ENCODE measurements at regions not wholly inside any gene's neighbourhood (a gene's known extent, or its start where the extent isn't known, plus 50 kb on each side); places are given as distances from the start of the nearest gene placed in this dataset.

DNA sequence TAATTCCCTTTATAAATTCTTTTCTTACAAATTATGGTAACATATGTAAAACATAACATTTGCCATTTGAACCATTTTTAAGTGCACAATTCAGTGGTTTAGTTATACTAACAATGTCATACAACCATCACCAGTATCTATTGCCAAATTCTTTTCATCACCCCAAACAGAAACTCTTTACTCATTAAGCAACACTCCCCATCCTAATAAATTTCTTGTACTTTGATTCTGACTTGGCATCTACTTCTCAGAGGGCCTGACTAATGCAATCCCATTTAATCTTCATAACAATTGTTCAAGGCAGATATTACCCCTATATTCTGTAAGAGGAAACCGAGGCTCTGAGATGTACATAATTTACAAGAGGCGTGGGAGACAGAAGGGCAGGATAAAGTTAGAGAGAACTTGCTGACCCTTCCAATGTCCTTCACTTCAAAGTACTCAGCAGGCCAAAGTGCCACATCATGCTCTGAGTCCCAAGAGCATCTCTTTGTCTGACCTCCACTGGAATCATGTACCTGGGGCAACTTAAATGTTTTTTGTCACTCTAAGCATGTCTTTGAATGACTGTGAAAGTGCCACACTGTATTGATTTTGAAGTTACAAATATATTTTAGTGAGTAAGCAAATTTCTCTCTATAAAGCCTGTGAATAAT, 255.3 kb downstream of the KIF4B start:
- no peak for DNase-seq (ENCODE audit: low read depth)
- in situ Hi-C loops (cut with HindIII; ENCODE audit: low sequenced_read_pairs) = no loop called here
- H3K4me3 ChIP-seq (ENCODE audit: low read depth, low read length) = no peak overlapping the region
- TF ChIP-seq, protein P1, sequence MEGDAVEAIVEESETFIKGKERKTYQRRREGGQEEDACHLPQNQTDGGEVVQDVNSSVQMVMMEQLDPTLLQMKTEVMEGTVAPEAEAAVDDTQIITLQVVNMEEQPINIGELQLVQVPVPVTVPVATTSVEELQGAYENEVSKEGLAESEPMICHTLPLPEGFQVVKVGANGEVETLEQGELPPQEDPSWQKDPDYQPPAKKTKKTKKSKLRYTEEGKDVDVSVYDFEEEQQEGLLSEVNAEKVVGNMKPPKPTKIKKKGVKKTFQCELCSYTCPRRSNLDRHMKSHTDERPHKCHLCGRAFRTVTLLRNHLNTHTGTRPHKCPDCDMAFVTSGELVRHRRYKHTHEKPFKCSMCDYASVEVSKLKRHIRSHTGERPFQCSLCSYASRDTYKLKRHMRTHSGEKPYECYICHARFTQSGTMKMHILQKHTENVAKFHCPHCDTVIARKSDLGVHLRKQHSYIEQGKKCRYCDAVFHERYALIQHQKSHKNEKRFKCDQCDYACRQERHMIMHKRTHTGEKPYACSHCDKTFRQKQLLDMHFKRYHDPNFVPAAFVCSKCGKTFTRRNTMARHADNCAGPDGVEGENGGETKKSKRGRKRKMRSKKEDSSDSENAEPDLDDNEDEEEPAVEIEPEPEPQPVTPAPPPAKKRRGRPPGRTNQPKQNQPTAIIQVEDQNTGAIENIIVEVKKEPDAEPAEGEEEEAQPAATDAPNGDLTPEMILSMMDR (IDR thresholded peaks at IDR 0.05; ENCODE audit: low read depth, low read length, missing control alignments) = no peak

DNA sequence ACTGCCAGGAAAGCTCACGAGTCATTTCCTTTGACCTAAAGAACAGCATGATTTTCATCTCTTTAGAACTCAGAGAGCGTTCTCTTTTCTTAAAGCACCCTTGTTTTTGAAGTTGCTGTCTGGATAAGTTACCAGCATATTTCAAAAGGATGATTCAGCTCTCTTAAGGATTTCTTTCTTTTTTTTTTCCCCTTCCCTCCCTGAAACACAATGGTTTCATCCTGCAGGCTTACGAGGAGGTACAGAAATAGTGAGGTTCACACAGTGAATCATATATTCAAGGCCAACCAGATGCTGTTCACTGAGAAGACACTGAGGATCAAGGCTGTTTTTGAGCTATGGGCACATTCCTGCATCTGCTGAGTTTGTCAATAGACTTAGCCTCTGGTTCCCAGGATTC, 257.2 kb downstream of the KIF4B start:
- DNase-seq (ENCODE audit: low read depth) = no peak
- H3K4me3 ChIP-seq (ENCODE audit: low read depth, low read length) = no peak overlapping the region
- TF ChIP-seq, protein P1 (IDR thresholded peaks at IDR 0.05; ENCODE audit: low read depth, low read length, missing control alignments) = no peak
- in situ Hi-C loops (cut with HindIII; ENCODE audit: low sequenced_read_pairs) = no loop called here

- TF ChIP-seq, protein P1 (IDR thresholded peaks at IDR 0.05; ENCODE audit: low read depth, low read length, missing control alignments) = no peak
- in situ Hi-C loops (cut with HindIII; ENCODE audit: low sequenced_read_pairs) = no loop called here
- H3K4me3 ChIP-seq (ENCODE audit: low read depth, low read length) = no peak overlapping the region
- DNase-seq (ENCODE audit: low read depth) = no peak
These were observed 260.9 kb downstream of the KIF4B start for GRCh38 chr5:155274484-155274883.

DNA sequence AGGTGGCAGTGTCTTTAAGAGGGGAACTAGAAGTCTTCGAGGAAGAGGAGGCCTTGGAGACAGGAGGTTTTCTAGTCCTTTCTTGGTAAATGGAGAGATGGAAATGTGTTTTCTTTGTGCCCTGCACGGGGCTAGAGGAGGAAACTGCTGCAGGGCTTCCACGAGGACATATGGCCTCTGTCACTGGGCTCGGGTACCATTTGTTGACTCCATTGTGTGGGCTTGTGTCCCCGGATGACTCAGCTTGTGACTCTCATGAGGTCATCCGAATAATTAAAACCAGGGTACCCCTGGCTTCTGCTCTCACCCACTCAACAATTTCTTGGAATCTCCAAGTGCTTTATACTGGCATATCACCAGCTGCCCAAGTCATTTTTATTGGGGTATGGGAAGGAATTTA, 261.7 kb downstream of the KIF4B start:
- no peak for DNase-seq (ENCODE audit: low read depth)
- TF ChIP-seq, protein P1 (IDR thresholded peaks at IDR 0.05; ENCODE audit: low read depth, low read length, missing control alignments) = no peak
- H3K4me3 ChIP-seq (ENCODE audit: low read depth, low read length) = no peak overlapping the region
- in situ Hi-C loops (cut with HindIII; ENCODE audit: low sequenced_read_pairs) = no loop called here

DNA sequence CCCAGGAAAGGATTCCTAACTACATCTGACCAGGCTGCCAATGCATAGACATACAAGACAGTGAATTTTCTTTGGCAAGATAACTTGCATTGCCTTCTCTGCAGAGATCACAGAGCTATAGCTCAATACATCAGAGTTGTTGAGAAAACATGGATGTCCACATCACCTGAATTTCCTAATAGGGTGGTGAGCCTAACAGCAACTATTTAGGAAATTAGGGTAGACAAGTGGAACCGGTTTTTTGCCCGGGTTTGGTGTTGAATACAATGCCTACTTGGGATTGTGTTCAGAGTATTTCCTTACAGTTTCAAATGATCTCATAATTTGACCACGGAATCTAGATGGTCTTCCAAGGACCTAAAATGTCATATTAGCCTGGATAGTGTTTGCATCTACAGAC, 262.7 kb downstream of the KIF4B start:
- TF ChIP-seq, protein P1 (IDR thresholded peaks at IDR 0.05; ENCODE audit: low read depth, low read length, missing control alignments) = no peak
- DNase-seq (ENCODE audit: low read depth) = no peak
- in situ Hi-C loops (cut with HindIII; ENCODE audit: low sequenced_read_pairs) = no loop called here

GRCh38 chr5:155278532-155278931, 265.0 kb downstream of the KIF4B start:
- in situ Hi-C loops (cut with HindIII; ENCODE audit: low sequenced_read_pairs) = no loop called here
- H3K4me3 ChIP-seq (ENCODE audit: low read depth, low read length) = no peak overlapping the region
- no peak for DNase-seq (ENCODE audit: low read depth)
- TF ChIP-seq, protein P1 (IDR thresholded peaks at IDR 0.05; ENCODE audit: low read depth, low read length, missing control alignments) = no peak

More for the DNA sequence above, 262.7 kb downstream of the KIF4B start:
- H3K4me3 ChIP-seq (ENCODE audit: low read depth, low read length) = no peak overlapping the region
